Gastroesophageal sphincter (tissue), 4 donors: ENCODE measurements at regions not wholly inside any gene's neighbourhood (a gene's known extent, or its start where the extent isn't known, plus 50 kb on each side); places are given as distances from the start of the nearest gene placed in this dataset.

Source experiments
- ATAC-seq: fragments of 150-250 bp; one replicate; pipeline ENCODE4 v1.9.1; 2016; ENCODE audit warnings: mild to moderate bottlenecking, moderate library complexity
- H3K27ac ChIP-seq, 4 donors: fragments of 200-600 bp; sonication (generic) in 3 of 4; 1 replicate in 3 of 4; 2 replicates in 1 of 4; pipeline ENCODE4 v1.5.1; 2016 to 2019
- H3K27me3 ChIP-seq: fragments of 200-600 bp; sonication (generic); one replicate; pipeline ENCODE4 v1.5.1; 2019
- H3K36me3 ChIP-seq, 2 donors: fragments of 200-600 bp; sonication (generic); one replicate each; pipeline ENCODE4 v1.5.1; 2019; ENCODE audit warnings: control low read depth in 1 of 2
- H3K4me1 ChIP-seq, 3 donors: fragments of 200-600 bp; sonication (generic); 1 replicate in 2 of 3; 2 replicates in 1 of 3; pipeline ENCODE4 v1.5.1; 2016 to 2019; ENCODE audit warnings: control low read depth in 2 of 3
- H3K4me3 ChIP-seq, 2 donors: fragments of 200-600 bp; sonication (generic); one replicate each; pipeline ENCODE4 v1.5.1; 2019; ENCODE audit warnings: mild to moderate bottlenecking in 1 of 2, moderate library complexity in 1 of 2
- H3K9me3 ChIP-seq, 3 donors: fragments of 200-600 bp; sonication (generic); one replicate each; pipeline ENCODE4 v1.5.1; 2017 to 2019; ENCODE audit warnings: control low read depth in 2 of 3
- EP300 ChIP-seq: sonication (generic); formaldehyde crosslinking; IDR thresholded peaks from one replicate; pipeline ENCODE4 v1.6.1; 2017; ENCODE audit warnings: antibody characterized with exemption, mild to moderate bottlenecking
- POLR2A ChIP-seq, 2 donors: fragments of 450-650 bp; IDR thresholded peaks; one replicate each; pipeline ENCODE4 v1.6.1; 2017; ENCODE audit warnings: antibody characterized with exemption in 2 of 2, mild to moderate bottlenecking in 2 of 2, moderate library complexity in 1 of 2
- POLR2AphosphoS5 ChIP-seq: sonication (generic); formaldehyde crosslinking; IDR thresholded peaks from one replicate; pipeline ENCODE4 v1.6.1; 2017; ENCODE audit warnings: antibody characterized with exemption
- WGBS, 2 donors: methylation state at CpG; one replicate each; pipeline ENCODE4 v1.1.5; 2018; ENCODE audit warnings: low coverage in 1 of 2; 5-methylcytosine and 5-hydroxymethylcytosine counted together
- TF ChIP-seq, protein P1 (sequence below), 4 experiments: fragments of 200-600 bp in 2 of 4; fragments of 450-650 bp in 2 of 4; sonication (generic) in 1 of 4; IDR thresholded peaks; one replicate each; pipeline ENCODE4 v1.5.1; 2017 to 2019; ENCODE audit warnings: antibody characterized with exemption in 4 of 4, mild to moderate bottlenecking in 2 of 4, moderate library complexity in 2 of 4

DNA sequence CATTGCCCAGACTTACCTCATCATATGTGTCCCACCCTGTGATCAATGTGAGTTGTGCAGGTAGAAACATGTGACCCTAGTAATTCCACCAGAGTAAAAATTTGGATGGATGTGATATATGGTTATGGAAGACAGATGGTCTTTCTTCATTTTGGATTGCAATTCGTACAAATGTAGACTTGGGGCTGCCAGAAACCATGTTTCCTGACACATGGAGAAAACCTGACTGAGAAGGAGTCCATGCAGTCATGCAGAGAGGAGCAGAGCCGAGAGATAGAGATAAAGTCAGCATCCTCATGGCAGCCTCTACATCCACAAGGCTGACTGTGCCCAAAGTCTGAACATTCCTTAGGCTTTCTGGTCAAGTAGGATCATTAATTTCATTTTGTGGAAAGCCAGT lies 678.1 kb upstream of the KIRREL3 start:
- no peak overlapping the region for H3K4me3 ChIP-seq
- no peaks in the 10 kb centered on the region for H3K9me3 ChIP-seq
- H3K27me3 ChIP-seq: peaks cover 8% of the 10 kb centered on the region
- H3K27ac ChIP-seq: no peak overlapping the region
- whole genome bisulfite sequencing, 2 donors: 56 to 58% methylated on average over 1 to 2 of the region's 2 CpGs
- no peak for ATAC-seq
- H3K4me1 ChIP-seq: peaks cover 0 to 4% (median 0%) of the 10 kb centered on the region in 3 donors
- TF ChIP-seq EP300: no peak
- TF ChIP-seq POLR2AphosphoS5: no peak
- no peaks in the 10 kb centered on the region for H3K36me3 ChIP-seq

- 84 to 96% methylated on average over 3 to 4 of the region's 4 CpGs for whole genome bisulfite sequencing, 2 donors
- peaks cover 8% of the 10 kb centered on the region for H3K27me3 ChIP-seq
- no peaks in the 10 kb centered on the region for H3K36me3 ChIP-seq
- peaks cover 0 to 4% (median 0%) of the 10 kb centered on the region in 3 donors for H3K4me1 ChIP-seq
- H3K4me3 ChIP-seq: no peak overlapping the region
- H3K9me3 ChIP-seq: no peaks in the 10 kb centered on the region
- no peak for ATAC-seq
- H3K27ac ChIP-seq: no peak overlapping the region
- TF ChIP-seq, protein P1, sequence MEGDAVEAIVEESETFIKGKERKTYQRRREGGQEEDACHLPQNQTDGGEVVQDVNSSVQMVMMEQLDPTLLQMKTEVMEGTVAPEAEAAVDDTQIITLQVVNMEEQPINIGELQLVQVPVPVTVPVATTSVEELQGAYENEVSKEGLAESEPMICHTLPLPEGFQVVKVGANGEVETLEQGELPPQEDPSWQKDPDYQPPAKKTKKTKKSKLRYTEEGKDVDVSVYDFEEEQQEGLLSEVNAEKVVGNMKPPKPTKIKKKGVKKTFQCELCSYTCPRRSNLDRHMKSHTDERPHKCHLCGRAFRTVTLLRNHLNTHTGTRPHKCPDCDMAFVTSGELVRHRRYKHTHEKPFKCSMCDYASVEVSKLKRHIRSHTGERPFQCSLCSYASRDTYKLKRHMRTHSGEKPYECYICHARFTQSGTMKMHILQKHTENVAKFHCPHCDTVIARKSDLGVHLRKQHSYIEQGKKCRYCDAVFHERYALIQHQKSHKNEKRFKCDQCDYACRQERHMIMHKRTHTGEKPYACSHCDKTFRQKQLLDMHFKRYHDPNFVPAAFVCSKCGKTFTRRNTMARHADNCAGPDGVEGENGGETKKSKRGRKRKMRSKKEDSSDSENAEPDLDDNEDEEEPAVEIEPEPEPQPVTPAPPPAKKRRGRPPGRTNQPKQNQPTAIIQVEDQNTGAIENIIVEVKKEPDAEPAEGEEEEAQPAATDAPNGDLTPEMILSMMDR (IDR thresholded peaks at IDR 0.05): no peak
- no peak for TF ChIP-seq EP300
- TF ChIP-seq POLR2AphosphoS5: no peak
- TF ChIP-seq POLR2A (IDR thresholded peaks at IDR 0.05): no peak
Observed at GRCh38 chr11:127677660-127678425, 677.3 kb upstream of the KIRREL3 start.

- WGBS, 2 donors: 22 to 58% methylated on average over 2 of the region's 2 CpGs
- TF ChIP-seq POLR2AphosphoS5 (no peak), EP300 (no peak), POLR2A (IDR thresholded peaks at IDR 0.05) (no peak)
- TF ChIP-seq, protein P1 (IDR thresholded peaks at IDR 0.05): no peak
- ATAC-seq: no peak
- Histone ChIP-seq H3K27me3 (peaks cover 8% of the 10 kb centered on the region), H3K36me3 (no peaks in the 10 kb centered on the region), H3K27ac (no peak overlapping the region), H3K4me3 (no peak overlapping the region), H3K9me3 (no peaks in the 10 kb centered on the region), H3K4me1 (peaks cover 0 to 4% (median 0%) of the 10 kb centered on the region in 3 donors)
Observed at GRCh38 chr11:127675581-127675980, 675.0 kb upstream of the KIRREL3 start.

DNA sequence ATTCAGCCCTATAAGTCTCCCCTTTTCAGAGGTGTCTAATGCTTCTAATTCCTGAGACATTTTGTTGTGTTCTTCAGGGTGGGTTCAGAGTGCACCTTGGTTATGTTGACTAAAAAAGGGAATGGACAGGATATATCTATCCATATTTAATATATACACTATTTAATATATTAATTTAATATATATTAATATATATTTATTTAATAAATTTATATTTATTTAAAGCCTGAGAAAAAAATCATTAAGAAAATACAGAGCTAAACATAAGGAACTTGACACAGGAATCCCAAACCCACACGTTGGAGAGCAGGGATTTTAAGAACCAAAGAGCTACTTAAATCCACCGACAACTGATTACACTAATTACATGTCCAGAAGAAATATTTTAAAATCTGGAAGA lies 674.2 kb upstream of the KIRREL3 start:
- H3K9me3 ChIP-seq: no peaks in the 10 kb centered on the region
- H3K27ac ChIP-seq: no peak overlapping the region
- H3K4me3 ChIP-seq: no peak overlapping the region
- ATAC-seq: no peak
- H3K4me1 ChIP-seq: peaks cover 0 to 4% (median 0%) of the 10 kb centered on the region in 3 donors
- H3K27me3 ChIP-seq: peaks cover 8% of the 10 kb centered on the region
- TF ChIP-seq EP300 (no peak), POLR2AphosphoS5 (no peak), POLR2A (IDR thresholded peaks at IDR 0.05) (no peak)
- no peaks in the 10 kb centered on the region for H3K36me3 ChIP-seq
- WGBS, 2 donors: 60 to 87% methylated on average over 2 of the region's 2 CpGs

DNA sequence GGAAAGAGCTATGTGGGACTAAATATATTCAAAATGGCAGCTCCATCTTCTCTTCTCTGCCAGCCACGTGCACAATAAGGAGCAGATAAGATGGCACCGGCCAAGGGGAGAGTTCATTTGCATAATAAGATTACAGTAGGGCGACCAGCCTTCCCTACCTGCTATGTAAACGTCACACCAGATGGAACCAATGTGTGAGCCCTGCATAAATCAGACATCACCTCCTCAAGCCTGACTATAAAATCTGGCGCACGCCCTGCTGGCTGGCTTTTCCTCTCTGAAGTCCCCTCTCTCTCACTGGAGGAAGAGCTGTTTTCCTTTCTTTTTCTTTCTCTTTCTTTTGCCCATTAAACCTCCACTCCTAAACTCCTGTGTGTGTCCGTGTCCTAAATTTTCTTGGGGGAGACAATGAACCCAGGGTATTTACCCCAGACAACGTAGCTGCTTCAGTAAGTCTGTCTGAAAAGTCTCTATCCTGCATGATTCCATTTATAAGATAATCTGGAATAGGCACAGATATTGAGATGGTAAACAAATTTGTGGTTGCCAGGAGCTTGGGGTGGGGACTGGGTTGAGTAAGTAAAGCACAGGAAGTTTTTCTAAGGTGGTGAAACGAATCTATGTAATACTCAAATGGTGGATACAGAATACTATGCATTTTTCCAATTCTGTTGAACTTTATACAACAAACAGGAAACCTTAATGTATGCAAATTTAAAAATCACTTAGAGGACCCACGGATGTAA lies 670.0 kb upstream of the KIRREL3 start:
- Histone ChIP-seq H3K4me1 (peaks cover 0 to 2% (median 0%) of the 10 kb centered on the region in 3 donors), H3K36me3 (no peaks in the 10 kb centered on the region), H3K27me3 (peaks cover 5% of the 10 kb centered on the region), H3K9me3 (peaks cover 0 to 6% (median 0%) of the 10 kb centered on the region in 3 donors), H3K4me3 (no peak overlapping the region), H3K27ac (no peak overlapping the region)
- ATAC-seq: no peak
- TF ChIP-seq EP300 (no peak), POLR2AphosphoS5 (no peak), POLR2A (IDR thresholded peaks at IDR 0.05) (no peak)
- TF ChIP-seq, protein P1 (IDR thresholded peaks at IDR 0.05): no peak
- WGBS, 2 donors: 44 to 56% methylated on average over 7 to 9 of the region's 10 CpGs
